Anterior cingulate cortex (tissue), 58 donors: ENCODE measurements at regions not wholly inside any gene's neighbourhood (a gene's known extent, or its start where the extent isn't known, plus 50 kb on each side); places are given as distances from the start of the nearest gene placed in this dataset.

Experiments used
- DNase-seq, 58 donors: peaks; one replicate each; lab custom pipeline; 2025; lab: John Stamatoyannopoulos, UW

GRCh38 chr10:113402602-113403001 is 150.3 kb upstream of the HABP2 start:
- no peak for DNase-seq

GRCh38 chr10:113407218-113407617 is 145.6 kb upstream of the HABP2 start:
- no peak for DNase-seq

DNA sequence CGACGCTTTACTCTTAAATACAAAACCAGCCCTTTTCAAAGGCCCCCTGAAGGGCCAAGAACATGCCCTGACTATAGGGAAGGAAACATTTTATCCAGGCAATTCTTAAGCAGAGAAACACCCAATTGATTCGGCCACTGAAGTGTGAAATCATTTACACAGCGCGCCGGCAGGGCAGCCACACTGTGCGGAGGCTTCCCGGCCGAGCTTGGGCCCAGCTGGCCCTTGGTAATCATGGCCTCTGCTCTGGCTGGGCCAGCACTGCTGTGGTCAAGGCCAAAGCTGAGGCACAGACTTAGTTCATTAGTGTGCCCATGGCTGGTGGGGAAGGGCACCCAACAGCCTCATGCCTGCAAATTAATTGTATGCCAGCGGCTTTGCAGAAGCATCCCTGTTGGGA is 143.7 kb upstream of the HABP2 start:
- no peak for DNase-seq

GRCh38 chr10:113410618-113411017 is 142.2 kb upstream of the HABP2 start:
- DNase-seq: no peak

GRCh38 chr10:113411456-113411855 is 141.4 kb upstream of the HABP2 start:
- no peak for DNase-seq

- no peak for DNase-seq
Measured at GRCh38 chr10:113412161-113412560, 140.7 kb upstream of the HABP2 start.

GRCh38 chr10:113414543-113414942 is 138.3 kb upstream of the HABP2 start:
- DNase-seq: no peak

DNA sequence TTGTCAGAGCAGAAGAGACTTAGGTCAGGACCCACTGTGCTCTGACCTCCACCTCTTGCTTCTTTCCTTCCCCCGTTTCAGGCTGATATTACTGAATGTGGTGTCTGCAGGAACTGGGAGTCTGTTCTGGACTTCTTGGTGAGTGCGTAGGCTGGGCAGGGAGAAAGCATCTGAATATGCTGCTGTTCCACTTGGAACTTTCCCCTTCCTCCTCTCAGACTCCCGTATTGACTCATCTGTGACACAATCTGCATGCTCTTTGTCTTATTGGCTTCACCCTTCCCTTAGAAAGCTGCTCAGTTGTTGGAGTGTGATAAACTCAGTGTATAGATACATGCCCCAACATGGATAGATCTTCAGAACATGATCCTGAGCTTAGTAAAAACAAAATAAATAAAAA is 137.6 kb upstream of the HABP2 start:
- no peak for DNase-seq

DNA sequence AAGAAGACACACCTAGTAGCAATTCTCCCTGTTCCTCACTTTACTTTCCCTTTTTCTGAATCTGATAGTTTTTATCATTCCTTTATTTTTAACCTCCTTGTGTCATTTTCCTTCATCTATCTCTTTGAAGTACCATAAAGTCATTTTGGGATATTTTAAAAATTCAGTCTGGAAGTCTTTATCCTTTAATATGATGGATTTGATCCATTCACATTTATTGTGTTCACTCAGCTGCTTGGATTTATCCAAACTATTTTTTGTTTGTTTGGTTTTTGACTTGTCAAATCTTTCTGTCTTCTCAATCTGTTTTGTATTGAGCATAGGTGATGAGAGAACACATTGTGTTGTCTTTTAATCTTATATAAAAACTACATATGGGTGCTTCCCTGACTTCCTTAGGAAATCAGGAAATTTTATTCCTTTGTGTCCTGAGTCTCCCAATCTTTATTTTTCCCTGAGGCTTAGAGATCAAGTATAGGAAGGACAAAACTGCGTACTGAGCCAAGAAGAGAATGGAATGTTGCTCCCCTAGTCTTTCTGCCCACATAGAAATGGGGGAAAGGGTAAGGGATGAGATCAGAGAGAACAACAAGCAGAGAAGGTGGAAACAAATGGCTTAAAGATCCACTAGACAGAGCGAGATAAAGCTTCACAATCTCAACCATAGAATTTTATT is 132.7 kb upstream of the HABP2 start:
- DNase-seq: no peak

DNA sequence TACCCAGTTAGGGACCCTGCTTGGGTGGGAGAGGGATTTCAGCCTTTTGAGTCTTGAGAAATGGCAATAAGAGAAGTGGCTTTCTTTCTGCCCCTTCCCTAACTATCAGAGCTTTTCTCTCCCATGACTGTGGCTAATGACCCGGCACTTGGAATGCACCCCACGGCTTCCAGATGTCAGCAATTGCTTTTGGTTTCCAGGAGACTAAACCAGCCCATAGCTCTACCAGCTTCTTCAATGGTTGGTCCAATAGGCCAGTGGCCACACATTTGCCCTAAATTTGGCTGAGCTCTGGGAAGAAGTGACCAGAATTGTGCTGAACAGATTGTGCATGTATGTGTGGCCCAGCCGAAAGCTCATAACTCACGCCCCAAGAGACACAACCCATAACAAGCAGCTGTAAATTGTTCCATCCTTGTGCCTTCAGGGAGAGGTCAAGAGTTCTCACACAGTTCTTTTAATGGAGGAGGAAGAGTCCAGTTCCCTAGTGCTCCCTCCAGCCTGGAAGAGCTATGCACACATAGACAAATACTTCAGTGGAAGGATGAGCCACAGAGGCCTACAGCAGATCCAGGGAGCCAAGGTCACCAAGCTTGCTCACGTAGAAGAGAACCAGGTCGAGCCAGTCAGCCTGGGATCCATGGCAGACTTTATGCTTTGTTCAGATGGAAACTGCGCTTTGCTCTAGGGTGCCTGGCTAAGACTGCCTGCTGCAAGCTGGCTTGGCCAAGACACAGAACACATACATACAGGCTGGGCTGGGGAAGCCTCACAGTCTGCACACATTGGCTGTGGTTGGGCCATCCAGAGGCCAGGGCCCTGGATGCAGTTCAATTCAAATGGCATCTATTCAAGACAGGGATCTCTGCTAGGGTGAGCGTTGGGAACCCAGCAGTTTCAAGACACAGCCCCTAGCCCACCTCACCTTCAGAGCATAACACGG is 131.8 kb upstream of the HABP2 start:
- no peak for DNase-seq

GRCh38 chr10:113422371-113422770 is 130.5 kb upstream of the HABP2 start:
- DNase-seq: no peak

GRCh38 chr10:113423981-113424721 is 128.7 kb upstream of the HABP2 start:
- DNase-seq: no peak

DNA sequence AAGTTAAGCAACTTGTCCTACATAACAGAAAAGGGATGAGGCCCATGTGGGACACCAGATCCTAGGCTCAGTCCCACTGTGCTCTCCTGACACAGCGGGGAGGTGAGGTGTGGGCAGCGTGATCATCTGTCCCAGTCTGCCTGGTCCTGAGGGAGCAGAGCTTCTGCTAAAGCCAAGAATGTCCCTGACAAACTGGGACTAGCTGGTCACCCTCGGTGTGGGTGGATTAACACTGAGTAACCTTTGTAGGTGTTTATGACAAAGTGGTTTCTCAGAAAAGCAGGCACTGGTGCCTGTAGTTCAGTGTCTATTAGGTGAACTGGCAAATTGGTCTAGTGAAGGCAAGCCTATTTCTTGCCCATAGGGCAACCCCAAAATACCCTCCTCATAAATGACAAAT is 127.8 kb upstream of the HABP2 start:
- no peak for DNase-seq

DNA sequence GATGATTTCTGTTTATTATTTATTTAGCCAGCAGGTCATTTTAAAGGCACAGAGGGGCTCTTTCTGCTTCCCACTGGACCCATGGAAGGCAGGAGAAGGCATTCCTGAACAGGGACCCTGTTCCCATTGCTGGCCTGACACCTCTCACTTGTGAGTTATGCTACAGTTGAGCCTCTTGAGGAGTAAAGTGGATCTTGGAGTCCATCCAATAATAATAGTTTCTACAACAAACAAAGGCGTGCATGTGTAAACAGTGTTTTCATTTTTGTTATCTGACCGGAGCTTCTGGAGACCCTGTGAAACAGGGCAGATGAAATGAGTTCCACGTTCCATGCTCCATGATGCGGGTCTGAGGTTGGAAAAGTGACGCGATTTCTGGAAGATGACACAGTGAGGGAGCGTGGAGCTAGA is 127.3 kb upstream of the HABP2 start:
- DNase-seq: no peak

- no peak for DNase-seq
Measured at GRCh38 chr10:113426181-113426877, 126.5 kb upstream of the HABP2 start.

DNA sequence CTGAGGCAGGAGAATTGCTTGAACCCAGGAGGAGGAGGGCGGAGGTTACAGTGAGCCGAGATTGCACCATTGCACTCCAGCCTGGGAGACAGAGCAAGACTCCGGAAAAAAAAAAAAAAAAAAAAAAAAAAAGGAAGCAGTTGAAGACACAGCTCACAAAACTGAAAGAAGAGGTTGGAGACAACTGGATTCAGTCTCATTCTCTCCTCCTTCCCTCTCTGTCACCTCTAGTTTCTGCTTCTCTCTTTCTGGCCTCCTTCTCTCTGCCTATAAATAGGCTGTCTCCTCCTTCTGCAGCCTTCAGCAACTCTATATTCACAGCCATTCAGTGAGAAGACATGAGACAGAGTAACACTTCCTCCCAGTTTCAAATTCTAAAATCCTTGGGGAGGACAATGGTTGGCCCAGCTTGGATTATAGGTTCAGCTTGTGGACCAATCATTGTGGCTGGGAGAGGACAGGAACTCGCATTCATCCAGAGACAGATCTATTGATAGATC is 125.6 kb upstream of the HABP2 start:
- DNase-seq: no peak

GRCh38 chr10:113427811-113428558 is 124.9 kb upstream of the HABP2 start:
- DNase-seq: no peak

GRCh38 chr10:113430634-113431397 is 122.0 kb upstream of the HABP2 start:
- no peak for DNase-seq
